SK-MEL-5 (cell line): ENCODE measurements at regions not wholly inside any gene's neighbourhood (a gene's known extent, or its start where the extent isn't known, plus 50 kb on each side); places are given as distances from the start of the nearest gene placed in this dataset.

ENCODE experiments used
- DNase-seq: peaks from one replicate; pipeline ENCODE4 v3.0.0-alpha.2; 2016; ENCODE audit warnings: low read depth, low spot score
- in situ Hi-C: cut with HindIII; loops from 2 replicates; pipeline ENCODE4 v1.10.0; 2016; ENCODE audit warnings: low sequenced_read_pairs, high pct_unique_total_duplicates, low pct_unique_long_range_greater_than_20kb

GRCh38 chr1:38576241-38576640 is 283.3 kb downstream of the RRAGC start:
- in situ Hi-C loops, result no loop called here
- DNase-seq, result no peak

GRCh38 chr1:38571726-38572125 is 287.8 kb downstream of the RRAGC start:
- no peak for DNase-seq
- in situ Hi-C loops, result no loop called here

- in situ Hi-C loops, result no loop called here
- DNase-seq, result no peak
Measured at GRCh38 chr1:38570657-38570975, 289.0 kb downstream of the RRAGC start.

GRCh38 chr1:38569932-38570656 is 289.5 kb downstream of the RRAGC start:
- no peak for DNase-seq
- in situ Hi-C loops, result no loop called here

- in situ Hi-C loops, result no loop called here
Measured at GRCh38 chr1:38568061-38568857, 291.3 kb downstream of the RRAGC start.

GRCh38 chr1:38567401-38567800 is 292.2 kb downstream of the RRAGC start:
- peak; percentile 15 for DNase-seq
- in situ Hi-C loops, result no loop called here

More at GRCh38 chr1:38568061-38568857, 291.3 kb downstream of the RRAGC start:
- no peak for DNase-seq

GRCh38 chr1:38565020-38565491 is 294.5 kb downstream of the RRAGC start:
- in situ Hi-C loops, result no loop called here

GRCh38 chr1:38563942-38564735 is 295.4 kb downstream of the RRAGC start:
- in situ Hi-C loops, result no loop called here
- no peak for DNase-seq

More at GRCh38 chr1:38565020-38565491, 294.5 kb downstream of the RRAGC start:
- DNase-seq, result peak; percentile 14

GRCh38 chr1:38561725-38562124 is 297.8 kb downstream of the RRAGC start:
- in situ Hi-C loops, result no loop called here
- no peak for DNase-seq

- DNase-seq, result no peak
- in situ Hi-C loops, result no loop called here
Measured at GRCh38 chr1:38561110-38561509, 298.5 kb downstream of the RRAGC start.

- in situ Hi-C loops, result no loop called here
- no peak for DNase-seq
Measured at GRCh38 chr1:38560457-38560856, 299.1 kb downstream of the RRAGC start.

- in situ Hi-C loops, result no loop called here
- no peak for DNase-seq
Measured at GRCh38 chr1:38559446-38560165, 300.0 kb downstream of the RRAGC start.

- DNase-seq, result no peak
- in situ Hi-C loops, result no loop called here
Measured at GRCh38 chr1:38558500-38559445, 300.8 kb downstream of the RRAGC start.

GRCh38 chr1:38558055-38558454 is 301.5 kb downstream of the RRAGC start:
- DNase-seq, result no peak
- in situ Hi-C loops, result no loop called here

- in situ Hi-C loops, result no loop called here
- no peak for DNase-seq
Measured at GRCh38 chr1:38555594-38555993, 304.0 kb downstream of the RRAGC start.

- DNase-seq, result no peak
- in situ Hi-C loops, result no loop called here
Measured at GRCh38 chr1:38555130-38555529, 304.4 kb downstream of the RRAGC start.
